Right lobe of liver (tissue), 4 donors: ENCODE measurements at regions not wholly inside any gene's neighbourhood (a gene's known extent, or its start where the extent isn't known, plus 50 kb on each side); places are given as distances from the start of the nearest gene placed in this dataset.

Experiments
- CTCF ChIP-seq, 4 donors: fragments of 200-600 bp in 3 of 4; fragments of 450-650 bp in 1 of 4; IDR thresholded peaks; one replicate each; pipeline versions ENCODE4 v1.5.1 to v1.8.0; 2016 to 2022; ENCODE audit warnings: antibody characterized with exemption in 4 of 4, mild to moderate bottlenecking in 2 of 4
- POLR2A ChIP-seq: fragments of 450-650 bp; IDR thresholded peaks from one replicate; pipeline ENCODE4 v1.6.1; 2017; ENCODE audit warnings: antibody characterized with exemption, mild to moderate bottlenecking
- donor health status: DM: no; HTN: no; CAD: no.
- donor health status: DM: no; HTN: no; CAD: no.
- donor health status: DM: no; HTN: yes; CAD: no.

DNA sequence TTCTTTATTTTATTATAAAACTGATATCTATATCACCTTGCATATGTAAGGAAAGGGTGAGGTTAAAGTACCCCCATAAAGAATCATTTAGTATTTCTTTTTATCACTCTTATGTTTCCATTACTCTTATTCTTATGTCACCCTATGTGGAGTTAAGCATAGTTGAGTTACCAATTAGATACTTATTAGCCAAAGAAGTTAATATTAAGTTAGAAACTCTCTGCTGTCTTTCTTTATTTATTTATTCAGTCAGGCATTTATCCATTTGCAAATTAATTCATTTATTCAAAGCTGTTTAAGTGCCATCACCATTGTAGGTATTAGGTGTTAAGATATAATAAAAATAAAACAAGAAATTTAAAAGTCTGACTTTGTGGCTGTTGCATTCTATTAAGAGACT lies 1279.1 kb upstream of the CITED2 start:
- no peak for TF ChIP-seq CTCF (IDR thresholded peaks at IDR 0.05)
- TF ChIP-seq POLR2A: no peak
